SK-N-SH (cell line): ENCODE measurements at regions not wholly inside any gene's neighbourhood (a gene's known extent, or its start where the extent isn't known, plus 50 kb on each side); places are given as distances from the start of the nearest gene placed in this dataset.

Source experiments
- CTCF ChIA-PET: fragments of 300-600, 350-600 bp; formaldehyde crosslinking; extraction: SDS; loops from one replicate; lab custom pipeline; 2021; lab: Yijun Ruan, JAX
- POLR2A ChIA-PET: fragments of 350-600 bp; sonication (Branson Sonifier 250); formaldehyde crosslinking; extraction: SDS; loops from one replicate; lab custom pipeline; 2020; ENCODE audit warnings: antibody characterized with exemption, inconsistent platforms; lab: Yijun Ruan, JAX
- DNase-seq: peaks from one replicate; pipeline ENCODE4 v3.0.0; 2012
- H2AFZ ChIP-seq: fragments of 200-600 bp; sonication (generic); 2 replicates; pipeline ENCODE4 v1.8.1; 2016; ENCODE audit warnings: antibody characterized with exemption, mild to moderate bottlenecking, low read depth
- H3F3A ChIP-seq: fragments of 200-600 bp; sonication (generic); replicated peaks from 2 replicates; pipeline ENCODE3; 2016; ENCODE audit warnings: antibody characterized with exemption, mild to moderate bottlenecking; ENCODE audit not compliant: insufficient read depth
- H3K27ac ChIP-seq, 2 experiments: fragments of 200-500 bp in 1 of 2; fragments of 200-600 bp in 1 of 2; sonication (Bioruptor generic) in 1 of 2; sonication (generic), shearing (Covaris generic) in 1 of 2; 2 replicates each; pipeline versions ENCODE4 v1.5.1 to v1.6.1; 2014 to 2016; ENCODE audit warnings: low read depth in 2 of 2, inconsistent platforms in 1 of 2, low read length in 1 of 2, mild to moderate bottlenecking in 1 of 2, mixed read lengths in 1 of 2
- H3K27me3 ChIP-seq: fragments of 200-600 bp; sonication (generic), shearing (Covaris generic); 2 replicates; pipeline ENCODE4 v1.6.1; 2016; ENCODE audit warnings: mixed run types; ENCODE audit not compliant: insufficient read depth
- H3K36me3 ChIP-seq, 2 experiments: fragments of 200-500 bp in 1 of 2; fragments of 200-600 bp in 1 of 2; sonication (Bioruptor generic) in 1 of 2; sonication (generic) in 1 of 2; replicated peaks in 1 of 2; 2 replicates each; pipeline versions ENCODE3 to v1.5.1; 2014 to 2016; ENCODE audit warnings: low read length in 1 of 2, mild to moderate bottlenecking in 1 of 2; ENCODE audit not compliant: insufficient read depth in 2 of 2, control insufficient read depth in 1 of 2
- H3K4me1 ChIP-seq, 2 experiments: fragments of 200-500 bp in 1 of 2; fragments of 200-600 bp in 1 of 2; sonication (Bioruptor generic) in 1 of 2; sonication (generic), shearing (Covaris generic) in 1 of 2; 2 replicates each; pipeline versions ENCODE4 v1.5.1 to v1.6.1; 2014 to 2016; ENCODE audit warnings: low read depth in 1 of 2, low read length in 1 of 2, mixed run types in 1 of 2; ENCODE audit not compliant: insufficient read depth in 2 of 2, control insufficient read depth in 1 of 2
- H3K4me2 ChIP-seq: fragments of 200-600 bp; sonication (generic), shearing (Covaris generic); 2 replicates; pipeline ENCODE4 v1.6.1; 2017; ENCODE audit warnings: mixed run types
- H3K4me3 ChIP-seq, 2 experiments: fragments of 200-500 bp in 1 of 2; fragments of 200-600 bp in 1 of 2; sonication (Bioruptor generic) in 1 of 2; sonication (generic), shearing (Covaris generic) in 1 of 2; 2 replicates each; pipeline versions ENCODE4 v1.5.1 to v1.8.1; 2014 to 2016; ENCODE audit warnings: low read depth in 2 of 2, inconsistent platforms in 1 of 2, low read length in 1 of 2, mild to moderate bottlenecking in 1 of 2, mixed read lengths in 1 of 2, moderate library complexity in 1 of 2
- H3K79me2 ChIP-seq: fragments of 200-600 bp; sonication (generic); 2 replicates; pipeline ENCODE4 v1.8.1; 2017; ENCODE audit warnings: mild to moderate bottlenecking; ENCODE audit not compliant: insufficient read depth
- H3K9ac ChIP-seq: fragments of 200-600 bp; sonication (generic); 2 replicates; pipeline ENCODE4 v1.6.1; 2017; ENCODE audit warnings: mixed run types
- H3K9me2 ChIP-seq: fragments of 200-600 bp; sonication (generic); 2 replicates; pipeline ENCODE4 v1.6.1; 2017; ENCODE audit warnings: mixed run types
- H3K9me3 ChIP-seq: fragments of 200-600 bp; sonication (generic); 2 replicates; pipeline ENCODE4 v1.6.1; 2017; ENCODE audit warnings: mixed run types, mild to moderate bottlenecking, moderate library complexity
- H4K20me1 ChIP-seq: fragments of 200-600 bp; sonication (generic); 2 replicates; pipeline ENCODE4 v1.6.1; 2017; ENCODE audit warnings: mild to moderate bottlenecking, mixed run types; ENCODE audit not compliant: insufficient read depth
- EP300 ChIP-seq, 2 experiments: IDR thresholded peaks; 2 replicates each; pipeline versions ENCODE4 v1.4.0 to v1.6.1; 2012; ENCODE audit warnings: borderline replicate concordance in 1 of 2, low read depth in 1 of 2, low read length in 1 of 2
- FOSL2 ChIP-seq: IDR thresholded peaks from 2 replicates; pipeline ENCODE4 v1.4.0; 2012; ENCODE audit warnings: low read depth, mild to moderate bottlenecking, moderate library complexity, borderline replicate concordance
- PBX3 ChIP-seq: IDR thresholded peaks from 2 replicates; pipeline ENCODE4; 2012
- RAD21 ChIP-seq: IDR thresholded peaks from 2 replicates; pipeline ENCODE4 v1.6.1; 2012; ENCODE audit warnings: mild to moderate bottlenecking, low read length
- REST ChIP-seq: IDR thresholded peaks from 2 replicates; pipeline ENCODE4 v1.6.1; 2012; ENCODE audit warnings: mild to moderate bottlenecking, low read depth, low read length, moderate library complexity
- SMC3 ChIP-seq: IDR thresholded peaks from 2 replicates; pipeline ENCODE4 v1.6.1; 2012; ENCODE audit warnings: low read depth, low read length, improper control_type of control experiment
- YY1 ChIP-seq: IDR thresholded peaks from 2 replicates; pipeline ENCODE4 v1.4.0; 2012; ENCODE audit warnings: low read depth, mild to moderate bottlenecking
- WGBS: methylation state at CpG from one replicate; pipeline ENCODE4 v1.1.6; 2017; ENCODE audit warnings: low lambda C conversion rate; 5-methylcytosine and 5-hydroxymethylcytosine counted together

- CTCF ChIA-PET, result interaction anchor here (1.2 to 1.6 kb wide), 2 partner anchors 10 to 34 kb away, joined by 4 to 6 read pairs; no protein-coding TSS in a partner anchor
- no peak overlapping the region for H3K27ac ChIP-seq
These were observed 211.0 kb downstream of the FOXA2 start for GRCh38 chr20:22373164-22373895.

More at GRCh38 chr20:22373164-22373895, 211.0 kb downstream of the FOXA2 start:
- Histone ChIP-seq H3K4me1 (0 out of 4 replicates have a peak, but pooled peaks cover 0 to 7% of the 10 kb centered on the region in 2 experiments), H3K4me3 (no peak overlapping the region), H3K9ac (no peak overlapping the region), H3K79me2 (no peaks in the 10 kb centered on the region), H2AFZ (no peak overlapping the region), H3K9me2 (no peaks in the 10 kb centered on the region), H3F3A (peaks cover 3% of the 10 kb centered on the region), H3K36me3 (no peaks in the 10 kb centered on the region), H4K20me1 (no peaks in the 10 kb centered on the region), H3K27me3 (peaks cover 14% of the 10 kb centered on the region; the same call in 1 of the 2 replicates), H3K4me2 (no peak overlapping the region), H3K9me3 (no peaks in the 10 kb centered on the region)
- 30% methylated on average over 5 of the region's 5 CpGs for WGBS
- DNase-seq, result no peak
- POLR2A ChIA-PET, result no interaction called here
- no peak for TF ChIP-seq EP300 (IDR thresholded peaks at IDR 0.05; ENCODE audit: borderline replicate concordance in 1 of 2, low read depth in 1 of 2, low read length in 1 of 2)
- TF ChIP-seq REST, result no peak
- no peak for TF ChIP-seq YY1
- no peak for TF ChIP-seq PBX3
- no peak for TF ChIP-seq FOSL2
- TF ChIP-seq RAD21, result no peak
- TF ChIP-seq SMC3, result no peak
- TF ChIP-seq, all 33 proteins: peak for 0
